Astrocyte (in vitro differentiated cells and primary cell): ENCODE measurements at regions not wholly inside any gene's neighbourhood (a gene's known extent, or its start where the extent isn't known, plus 50 kb on each side); places are given as distances from the start of the nearest gene placed in this dataset.

Source experiments
- DNase-seq: peaks from one replicate; pipeline ENCODE4 v3.0.0-alpha.2; 2010; ENCODE audit warnings: low read depth
- FAIRE-seq: peaks from 2 replicates; lab custom pipeline; 2011; peaks lifted over from hg19 to GRCh38; lab: Jason Lieb, UNC
- H2AFZ ChIP-seq: 2 replicates; pipeline ENCODE4 v1.6.0; 2012; ENCODE audit warnings: low read depth, low read length, inconsistent platforms
- H3K27ac ChIP-seq: 2 replicates; pipeline ENCODE4 v1.5.1; 2011; ENCODE audit warnings: low read depth, low read length, inconsistent platforms
- H3K27me3 ChIP-seq: 2 replicates; pipeline ENCODE4 v1.6.0; 2011; ENCODE audit warnings: low read length, inconsistent platforms; ENCODE audit not compliant: insufficient read depth
- H3K36me3 ChIP-seq: 2 replicates; pipeline ENCODE4 v1.5.1; 2011; ENCODE audit warnings: low read length, inconsistent platforms; ENCODE audit not compliant: insufficient read depth
- H3K4me1 ChIP-seq: 2 replicates; pipeline ENCODE4 v1.5.1; 2011; ENCODE audit warnings: low read length, inconsistent platforms; ENCODE audit not compliant: insufficient read depth
- H3K4me2 ChIP-seq: 2 replicates; pipeline ENCODE4 v1.6.0; 2012; ENCODE audit warnings: low read length, inconsistent platforms
- H3K4me3 ChIP-seq: 2 replicates; pipeline ENCODE4 v1.5.1; 2011; ENCODE audit warnings: low read depth, mild to moderate bottlenecking, low read length, inconsistent platforms; ENCODE audit not compliant: insufficient read depth
- H3K79me2 ChIP-seq: 2 replicates; pipeline ENCODE4 v1.6.0; 2012; ENCODE audit warnings: mild to moderate bottlenecking, low read length, inconsistent platforms; ENCODE audit not compliant: insufficient read depth
- H3K9ac ChIP-seq: 2 replicates; pipeline ENCODE4 v1.6.0; 2012; ENCODE audit warnings: mild to moderate bottlenecking, low read length, inconsistent platforms
- H3K9me3 ChIP-seq: 2 replicates; pipeline ENCODE4 v1.5.1; 2012; ENCODE audit warnings: low read depth, mild to moderate bottlenecking, low read length, inconsistent platforms; ENCODE audit not compliant: insufficient read depth
- H4K20me1 ChIP-seq: 2 replicates; pipeline ENCODE4 v1.6.0; 2012; ENCODE audit warnings: low read length, inconsistent platforms; ENCODE audit not compliant: insufficient read depth
- H3K27ac Mint-ChIP-seq: one replicate; pipeline ENCODE4 v1.8.0; 2021; ENCODE audit warnings: mild to moderate bottlenecking, mixed read lengths; ENCODE audit not compliant: unreplicated experiment
- H3K27me3 Mint-ChIP-seq: one replicate; pipeline ENCODE4 v1.8.0; 2021; ENCODE audit warnings: low read depth, mixed read lengths; ENCODE audit not compliant: unreplicated experiment
- H3K36me3 Mint-ChIP-seq: one replicate; pipeline ENCODE4 v1.8.0; 2021; ENCODE audit warnings: low read depth, mixed read lengths; ENCODE audit not compliant: unreplicated experiment
- H3K4me1 Mint-ChIP-seq: one replicate; pipeline ENCODE4 v1.8.0; 2021; ENCODE audit warnings: low read depth, mixed read lengths; ENCODE audit not compliant: unreplicated experiment
- H3K4me3 Mint-ChIP-seq: one replicate; pipeline ENCODE4 v1.8.0; 2021; ENCODE audit warnings: mild to moderate bottlenecking, moderate library complexity, mixed read lengths; ENCODE audit not compliant: unreplicated experiment
- H3K9me3 Mint-ChIP-seq: one replicate; pipeline ENCODE4 v1.8.0; 2021; ENCODE audit warnings: mild to moderate bottlenecking, mixed read lengths; ENCODE audit not compliant: unreplicated experiment
- EZH2 ChIP-seq: IDR thresholded peaks from 2 replicates; pipeline ENCODE4 v1.6.1; 2012; ENCODE audit warnings: mild to moderate bottlenecking, low read length, inconsistent platforms; ENCODE audit not compliant: insufficient read depth
- TF ChIP-seq, protein P1 (sequence below): IDR thresholded peaks from 2 replicates; pipeline ENCODE4 v1.5.1; 2011; ENCODE audit warnings: low read depth, mild to moderate bottlenecking, inconsistent platforms, low read length, moderate library complexity; ENCODE audit not compliant: insufficient read depth

DNA sequence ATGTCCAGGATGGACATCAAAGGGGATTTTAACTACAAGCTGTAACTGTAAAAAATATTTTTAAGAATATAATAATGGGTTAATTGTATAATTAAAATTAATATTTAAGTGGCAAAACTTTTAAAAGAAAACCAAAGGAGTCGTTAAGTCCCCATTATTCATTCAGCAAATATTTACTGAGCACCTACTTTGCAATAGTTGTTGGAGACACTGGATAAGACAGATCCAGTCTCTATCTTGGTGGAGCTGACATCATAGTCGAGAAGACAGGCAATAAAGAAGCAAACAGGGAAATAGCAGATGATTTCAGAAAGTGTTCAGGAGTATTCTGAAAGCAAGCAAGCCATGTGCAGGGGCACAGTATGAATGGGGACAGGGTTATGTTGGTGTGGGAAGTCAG lies 137.0 kb downstream of the CEBPB start:
- TF ChIP-seq, protein P1, sequence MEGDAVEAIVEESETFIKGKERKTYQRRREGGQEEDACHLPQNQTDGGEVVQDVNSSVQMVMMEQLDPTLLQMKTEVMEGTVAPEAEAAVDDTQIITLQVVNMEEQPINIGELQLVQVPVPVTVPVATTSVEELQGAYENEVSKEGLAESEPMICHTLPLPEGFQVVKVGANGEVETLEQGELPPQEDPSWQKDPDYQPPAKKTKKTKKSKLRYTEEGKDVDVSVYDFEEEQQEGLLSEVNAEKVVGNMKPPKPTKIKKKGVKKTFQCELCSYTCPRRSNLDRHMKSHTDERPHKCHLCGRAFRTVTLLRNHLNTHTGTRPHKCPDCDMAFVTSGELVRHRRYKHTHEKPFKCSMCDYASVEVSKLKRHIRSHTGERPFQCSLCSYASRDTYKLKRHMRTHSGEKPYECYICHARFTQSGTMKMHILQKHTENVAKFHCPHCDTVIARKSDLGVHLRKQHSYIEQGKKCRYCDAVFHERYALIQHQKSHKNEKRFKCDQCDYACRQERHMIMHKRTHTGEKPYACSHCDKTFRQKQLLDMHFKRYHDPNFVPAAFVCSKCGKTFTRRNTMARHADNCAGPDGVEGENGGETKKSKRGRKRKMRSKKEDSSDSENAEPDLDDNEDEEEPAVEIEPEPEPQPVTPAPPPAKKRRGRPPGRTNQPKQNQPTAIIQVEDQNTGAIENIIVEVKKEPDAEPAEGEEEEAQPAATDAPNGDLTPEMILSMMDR: no peak
- Histone ChIP-seq H2AFZ (no peak overlapping the region), H3K4me2 (no peak overlapping the region), H3K36me3 (no peaks in the 10 kb centered on the region), H4K20me1 (no peaks in the 10 kb centered on the region), H3K9ac (no peak overlapping the region), H3K4me1 (no peaks in the 10 kb centered on the region), H3K9me3 (no peaks in the 10 kb centered on the region), H3K27me3 (no peaks in the 10 kb centered on the region), H3K79me2 (no peaks in the 10 kb centered on the region), H3K4me3 (no peak overlapping the region), H3K27ac (no peak overlapping the region)
- peaks cover under 1% of the 10 kb centered on the region for H3K4me1 Mint-ChIP-seq
- DNase-seq (no peak), FAIRE-seq (no peak)
- H3K9me3 Mint-ChIP-seq: no peaks in the 10 kb centered on the region
- no peak overlapping the region for H3K4me3 Mint-ChIP-seq
- H3K36me3 Mint-ChIP-seq: no peaks in the 10 kb centered on the region
- H3K27ac Mint-ChIP-seq: no peak overlapping the region
- H3K27me3 Mint-ChIP-seq: peaks cover 19% of the 10 kb centered on the region

DNA sequence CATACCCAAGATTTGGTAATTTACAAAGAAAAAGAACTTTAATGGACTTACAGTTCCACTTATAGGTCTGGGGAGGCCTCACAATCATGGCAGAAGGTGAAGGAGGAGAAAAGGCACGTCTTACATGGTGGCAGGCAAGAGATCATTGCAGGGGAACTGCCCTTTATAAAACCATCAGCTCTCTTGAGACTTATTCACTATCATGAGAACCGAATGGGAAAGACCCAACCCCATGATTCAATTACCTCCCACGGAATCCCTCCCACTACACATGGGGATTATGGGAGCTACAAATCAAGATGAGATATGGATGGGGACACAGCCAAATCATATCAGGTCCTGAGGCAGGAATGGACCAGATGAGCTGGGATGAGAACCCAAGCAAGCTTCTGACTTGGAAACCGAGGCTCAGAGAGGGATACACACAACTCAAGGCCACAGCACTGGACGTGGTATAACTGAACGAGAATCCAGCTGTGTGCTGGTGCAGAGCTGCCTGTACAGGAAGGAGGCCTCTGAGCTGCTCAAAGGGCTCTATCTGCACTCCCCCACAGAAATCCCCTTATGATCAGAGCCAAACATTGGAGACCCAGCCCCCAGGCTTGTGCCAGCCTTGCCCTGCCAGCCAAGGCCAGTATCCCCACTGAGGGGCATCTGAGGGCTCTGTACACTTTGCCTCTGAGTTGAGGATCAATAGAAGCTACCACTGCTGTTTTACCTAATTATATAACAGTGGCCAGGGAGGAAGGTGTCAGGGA lies 137.8 kb downstream of the CEBPB start:
- Histone ChIP-seq H3K9ac (no peak overlapping the region), H3K36me3 (no peaks in the 10 kb centered on the region), H3K4me3 (no peak overlapping the region), H3K79me2 (no peaks in the 10 kb centered on the region), H2AFZ (no peak overlapping the region), H3K4me2 (no peak overlapping the region), H4K20me1 (no peaks in the 10 kb centered on the region), H3K27me3 (no peaks in the 10 kb centered on the region), H3K4me1 (peaks cover 1% of the 10 kb centered on the region), H3K9me3 (no peaks in the 10 kb centered on the region), H3K27ac (no peak overlapping the region)
- TF ChIP-seq EZH2: no peak
- TF ChIP-seq, protein P1: no peak
- Mint-ChIP-seq H3K9me3 (no peaks in the 10 kb centered on the region), H3K27ac (no peak overlapping the region), H3K36me3 (no peaks in the 10 kb centered on the region), H3K4me3 (no peak overlapping the region), H3K27me3 (peaks cover 27% of the 10 kb centered on the region), H3K4me1 (no peaks in the 10 kb centered on the region)
- FAIRE-seq: no peak
- DNase-seq: no peak
